Lung microvascular endothelial cell (primary cell): ENCODE measurements at regions not wholly inside any gene's neighbourhood (a gene's known extent, or its start where the extent isn't known, plus 50 kb on each side); places are given as distances from the start of the nearest gene placed in this dataset.
"Not testable (repeated sequence)": the region's sequence is repeated elsewhere in the genome, so short reads cannot be mapped to it uniquely, and the experiment has no call there.

Experiments used
- DNase-seq, 2 donors: peaks; one replicate each; pipeline versions ENCODE4 v3.0.0 to v3.0.0-alpha.2; 2010; ENCODE audit warnings: low read depth in 2 of 2

DNA sequence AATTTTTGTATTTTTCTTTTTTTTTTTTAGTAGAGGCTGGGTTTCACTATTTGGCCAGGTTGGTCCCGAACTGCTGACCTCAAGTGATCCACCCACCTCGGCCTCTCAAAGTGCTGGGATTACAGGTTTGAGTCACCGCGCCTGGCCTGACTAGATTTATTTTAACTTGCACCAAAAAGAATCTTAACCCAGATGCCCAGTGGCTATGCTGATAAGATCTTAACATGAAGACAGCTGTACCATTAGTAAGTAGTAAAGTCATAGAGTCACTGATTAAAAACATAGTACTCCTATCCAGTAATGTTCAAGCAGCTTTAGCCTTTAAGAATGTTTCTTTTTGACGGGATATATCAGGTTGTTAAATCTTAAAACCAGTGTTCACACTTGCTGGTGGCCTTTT lies 1061.8 kb upstream of the FLRT2 start:
- no peak for DNase-seq

DNA sequence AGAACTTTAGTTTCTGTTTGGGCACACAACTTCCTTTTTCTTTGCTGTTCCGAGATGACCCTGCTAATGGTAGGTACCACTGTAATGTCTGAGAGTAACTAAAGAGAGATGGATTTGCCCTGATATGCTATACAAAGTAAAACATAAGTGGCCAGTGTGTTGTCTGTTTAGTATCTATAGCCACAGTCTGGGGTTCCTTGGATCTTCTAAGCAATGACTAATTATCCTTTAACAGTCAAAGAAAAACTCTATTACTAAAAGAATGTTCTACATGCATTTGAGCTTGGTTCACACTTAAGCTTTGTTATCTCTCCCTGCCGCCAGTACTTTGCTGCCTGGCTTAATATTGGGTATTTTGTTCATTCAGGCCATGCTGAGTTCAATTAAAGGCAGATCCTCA lies 1051.9 kb upstream of the FLRT2 start:
- no peak for DNase-seq

DNA sequence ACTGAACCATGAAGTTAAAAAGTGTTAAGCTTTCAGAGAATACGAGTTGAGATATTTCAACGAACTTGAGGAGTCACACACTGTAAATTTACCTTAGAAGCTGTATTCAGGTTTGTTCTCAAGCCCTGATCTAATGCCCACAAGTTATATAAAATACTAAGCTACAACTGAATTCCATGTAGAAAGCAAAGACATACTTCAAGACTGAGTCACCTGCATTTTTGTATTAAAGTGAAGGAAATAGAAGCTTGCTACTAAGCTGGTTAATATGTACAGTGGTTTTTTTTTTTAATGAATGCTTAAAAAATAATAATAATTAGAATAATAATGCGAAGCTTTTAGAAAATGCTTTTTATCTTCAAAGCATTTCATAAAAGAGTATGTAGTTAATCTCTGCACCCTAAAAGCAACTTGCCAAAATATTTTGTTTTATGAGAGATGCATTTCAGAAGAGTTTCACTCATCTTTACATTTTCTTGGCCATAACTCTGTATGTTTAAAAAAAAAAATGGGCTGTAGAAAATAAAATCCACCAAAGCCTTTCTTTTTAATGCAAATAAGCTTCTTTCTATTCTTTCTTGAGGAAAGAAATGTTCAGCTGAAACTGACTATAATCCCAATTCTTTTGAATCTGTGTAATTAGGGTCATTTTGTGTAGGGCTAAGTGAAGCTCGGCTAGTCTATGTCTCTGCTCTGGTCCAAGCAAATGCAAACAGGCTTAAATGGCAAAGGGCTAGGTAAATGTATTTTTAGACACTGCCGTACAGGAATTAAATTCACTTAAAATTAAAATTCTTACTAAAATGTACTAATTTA lies 1047.5 kb upstream of the FLRT2 start:
- peak in 1 of 2 donors; percentile 63 for DNase-seq

DNA sequence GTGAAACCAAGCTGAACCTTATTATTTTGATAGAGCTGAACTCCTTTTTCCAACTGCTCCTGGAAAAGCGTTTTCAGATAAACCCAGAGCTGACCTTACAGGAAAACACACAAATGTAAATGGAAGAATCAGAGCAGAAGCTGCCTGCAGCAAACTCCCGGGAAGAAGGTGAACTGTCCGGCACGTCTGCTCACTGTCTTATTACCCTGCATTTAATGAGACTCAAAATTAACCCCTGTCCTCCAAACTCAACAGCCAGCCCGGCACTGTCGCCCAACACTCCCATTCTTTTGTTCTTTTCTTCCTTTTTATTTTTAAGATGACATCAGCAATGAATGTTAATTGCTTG lies 1046.9 kb upstream of the FLRT2 start:
- peak; percentile 2 to 48 for DNase-seq

DNA sequence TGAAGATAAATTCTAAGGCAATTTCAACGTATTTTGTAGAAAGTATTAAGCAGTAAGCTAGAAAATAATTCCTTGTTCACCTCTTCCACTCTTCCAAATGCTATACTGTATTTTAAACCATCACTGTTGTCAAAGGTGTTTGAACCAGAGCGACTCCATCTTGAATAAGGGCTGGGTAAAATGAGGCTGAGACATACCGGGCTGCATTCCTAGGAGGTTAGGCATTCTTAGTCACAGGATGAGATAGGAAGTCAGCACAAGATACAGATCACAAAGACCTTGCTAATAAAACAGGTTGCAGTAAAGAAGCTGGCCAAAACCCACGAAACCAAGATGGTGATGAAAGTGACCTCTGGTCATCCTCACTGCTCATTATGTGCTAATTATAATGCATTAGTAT lies 1045.7 kb upstream of the FLRT2 start:
- DNase-seq: peak in 1 of 2 donors; percentile 29

DNA sequence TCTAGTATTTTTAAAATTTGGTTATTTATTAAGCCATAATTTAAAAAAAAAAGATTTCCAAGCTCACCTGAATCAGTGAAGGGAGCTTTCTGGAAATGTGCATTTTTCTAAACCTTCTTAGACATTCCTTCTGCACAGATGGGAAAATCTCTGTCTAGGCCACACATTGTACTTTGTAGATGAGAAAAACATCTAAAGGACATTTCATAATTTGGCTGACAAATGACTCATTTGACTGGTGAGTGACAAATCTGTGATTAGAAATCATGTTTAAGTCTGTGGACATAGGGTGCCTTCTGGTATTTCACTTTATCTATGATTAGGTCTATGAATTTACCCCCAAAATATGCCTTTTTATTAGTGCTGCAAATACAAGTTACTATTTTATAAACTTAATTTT lies 1044.9 kb upstream of the FLRT2 start:
- peak in 1 of 2 donors; percentile 14 for DNase-seq

DNA sequence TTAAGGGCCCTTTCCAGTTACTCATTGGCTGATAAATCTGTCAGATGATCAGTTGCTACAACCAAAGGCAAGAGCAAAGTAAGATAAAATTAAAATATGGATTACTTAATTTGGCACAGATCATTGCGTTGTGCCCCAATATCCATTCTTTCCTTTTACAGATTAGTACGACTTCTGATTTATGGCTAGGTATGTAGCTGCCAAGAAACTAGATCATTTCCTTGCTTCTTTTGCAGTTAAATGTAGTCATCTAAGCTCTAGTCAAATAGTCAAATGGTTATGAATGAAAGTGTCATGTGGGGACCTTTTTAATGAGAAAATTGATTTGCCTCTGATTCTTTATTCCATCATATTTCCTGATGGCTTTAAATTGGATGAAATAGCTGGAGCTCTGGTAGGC lies 1039.9 kb upstream of the FLRT2 start:
- DNase-seq: peak; percentile 23 to 27

DNA sequence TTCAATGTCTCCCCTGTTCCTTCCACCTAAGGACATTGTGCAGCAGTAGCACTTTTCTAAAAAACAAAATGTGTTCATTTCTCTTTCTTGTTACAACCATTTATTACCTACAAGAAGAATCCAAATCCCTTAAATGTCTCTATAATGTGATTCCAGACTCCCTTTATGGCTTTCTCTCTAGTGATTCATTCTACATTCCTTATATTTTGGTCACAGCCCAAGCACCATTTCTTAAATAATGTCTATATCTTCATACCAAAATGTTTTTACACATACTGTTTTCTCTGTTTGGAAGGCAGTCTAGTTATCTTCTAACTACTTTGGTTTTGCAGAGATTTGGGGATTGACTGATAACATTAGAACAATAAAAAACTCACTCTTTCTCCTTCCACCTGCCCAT lies 1037.3 kb upstream of the FLRT2 start:
- no peak for DNase-seq

DNA sequence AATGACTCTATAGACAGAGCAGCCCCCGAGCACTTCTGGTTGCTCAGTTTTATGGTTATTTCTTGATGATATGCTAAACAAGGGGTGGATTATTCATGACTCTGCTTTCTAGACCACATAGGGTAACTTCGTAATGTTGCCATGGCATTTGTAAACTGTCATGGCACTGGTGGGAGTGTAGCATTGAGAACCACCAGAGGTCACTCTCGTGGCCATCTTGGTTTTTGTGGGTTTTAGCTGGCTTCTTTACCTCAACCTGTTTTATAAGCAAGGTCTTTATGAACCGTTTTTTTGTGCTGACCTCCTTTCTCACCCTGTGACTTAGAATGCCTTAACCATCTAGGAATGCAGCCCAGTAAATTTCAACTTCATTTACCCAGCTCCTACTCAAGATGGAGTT lies 1036.2 kb upstream of the FLRT2 start:
- no peak for DNase-seq

DNA sequence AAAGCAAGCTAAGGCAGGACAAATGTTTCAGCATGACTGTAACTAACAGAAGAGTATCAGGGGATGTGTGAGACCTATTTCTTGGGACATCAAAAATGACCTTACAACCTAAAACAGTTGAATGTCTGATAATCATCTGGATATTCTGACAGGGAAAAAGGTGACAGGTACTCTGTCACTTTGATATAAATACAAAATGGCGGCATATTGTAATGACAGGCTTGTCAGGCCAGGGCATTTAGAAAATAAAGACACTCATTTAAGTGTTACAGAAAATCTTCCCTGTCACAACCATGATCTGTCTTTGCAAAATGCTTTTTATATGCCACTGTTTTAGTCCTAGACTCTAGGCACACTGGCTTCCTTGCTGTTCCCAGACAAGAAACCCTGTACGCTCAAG lies 1033.3 kb upstream of the FLRT2 start:
- DNase-seq: no peak

DNA sequence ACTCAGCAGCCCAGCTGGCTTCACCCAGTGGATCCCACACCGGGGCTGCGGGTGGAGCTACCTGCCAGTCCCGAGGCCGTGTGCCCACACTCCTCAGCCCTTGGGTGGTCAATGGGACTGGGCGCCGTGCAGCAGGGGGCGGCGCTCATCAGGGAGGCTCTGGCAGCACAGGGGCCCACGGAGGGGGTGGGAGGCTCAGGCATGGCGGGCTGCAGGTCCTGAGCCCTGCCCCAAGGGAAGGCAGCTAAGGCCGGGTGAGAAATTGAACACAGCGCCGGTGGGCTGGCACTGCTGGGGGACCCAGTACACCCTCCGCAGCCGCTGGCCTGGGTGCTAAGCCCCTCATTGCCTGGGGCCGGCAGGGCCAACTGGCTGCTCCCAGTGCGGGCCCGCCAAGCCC lies 1017.1 kb upstream of the FLRT2 start:
- DNase-seq: not testable (repeated sequence)

DNA sequence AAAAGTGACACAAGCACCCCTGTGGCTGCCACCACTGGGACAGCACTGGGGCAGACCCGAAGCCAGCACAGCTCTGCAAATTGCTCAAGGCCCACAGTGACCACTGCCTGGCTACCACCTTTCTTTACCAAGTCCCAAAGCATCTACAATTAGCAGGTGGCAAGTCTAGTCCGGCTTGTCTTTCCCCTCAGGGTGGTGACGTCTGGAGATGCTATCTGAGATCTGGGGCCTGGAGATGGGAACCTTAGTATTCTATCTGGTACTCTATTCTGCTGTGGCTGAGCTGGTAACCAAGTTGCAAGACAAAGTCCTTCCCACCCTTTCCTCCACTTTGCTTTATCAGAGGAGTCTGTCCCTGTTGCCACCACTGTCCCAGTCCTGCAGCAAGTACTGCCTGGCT lies 1010.1 kb upstream of the FLRT2 start:
- DNase-seq: no peak

DNA sequence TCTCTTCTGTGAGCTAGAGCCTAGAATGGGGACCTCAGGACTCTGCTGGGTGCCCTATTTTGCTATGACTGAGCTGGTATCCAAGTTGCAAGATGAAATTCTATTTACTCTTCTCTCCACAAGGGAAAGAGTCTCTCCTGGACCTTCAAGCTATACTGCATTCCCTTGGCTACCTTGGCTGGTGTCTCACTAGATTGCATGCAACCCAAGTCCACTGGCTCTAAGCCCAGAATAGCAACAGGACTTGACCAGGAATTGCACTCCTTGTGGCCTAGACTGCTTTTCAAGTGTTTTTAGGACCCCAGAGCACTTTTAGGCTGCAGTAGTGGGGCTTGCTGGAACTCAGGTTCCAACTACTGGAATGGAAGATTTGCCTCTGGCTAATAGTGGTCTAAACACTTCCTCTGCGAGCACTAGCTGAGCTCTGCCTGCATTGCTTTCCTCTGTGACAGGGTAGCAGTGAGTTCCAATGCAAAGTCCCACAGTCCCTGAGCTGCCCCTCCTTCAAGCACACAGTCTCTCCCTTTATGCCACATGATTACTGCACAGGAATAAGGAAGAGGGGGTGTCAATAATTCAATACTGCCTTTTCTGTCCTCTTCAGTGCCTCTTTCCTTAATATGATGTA lies 1009.1 kb upstream of the FLRT2 start:
- no peak for DNase-seq

DNA sequence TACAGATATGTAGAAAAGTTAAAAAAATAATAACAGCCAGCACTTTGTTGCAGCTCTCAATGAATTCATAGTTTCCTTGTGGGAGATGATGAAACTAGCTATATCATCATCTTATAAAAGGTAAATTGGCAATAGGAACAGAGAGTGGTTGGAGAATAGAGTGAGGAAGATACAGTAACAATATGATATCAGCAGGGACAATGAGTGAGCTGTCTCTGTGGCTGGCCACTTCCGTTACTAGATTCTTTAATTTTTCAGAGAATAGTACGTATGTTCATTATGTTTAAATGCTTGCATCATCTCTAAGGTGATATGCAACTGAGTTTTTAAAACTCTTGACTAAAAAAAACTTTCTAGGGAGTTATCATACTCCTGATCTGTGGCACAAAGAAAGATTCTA lies 1006.2 kb upstream of the FLRT2 start:
- no peak for DNase-seq

DNA sequence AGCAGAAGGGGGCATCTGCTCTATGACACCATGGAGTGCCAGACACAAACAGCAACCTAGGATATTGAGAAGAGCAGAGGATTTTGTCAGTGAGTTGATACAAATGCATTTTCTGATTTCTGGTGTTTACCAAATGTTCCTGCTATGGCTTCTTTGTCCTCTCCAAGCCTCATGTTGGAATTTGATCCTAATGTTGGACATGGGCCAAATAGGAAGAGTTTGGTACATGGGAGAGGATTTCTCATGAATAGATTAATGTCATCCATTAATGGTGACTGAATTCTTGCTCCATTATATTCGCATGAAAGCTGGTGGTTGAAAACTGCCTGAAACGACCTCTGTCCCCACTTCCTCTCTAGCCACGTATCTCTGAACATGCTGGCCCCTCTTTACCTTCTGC lies 1002.2 kb upstream of the FLRT2 start:
- DNase-seq: peak in 1 of 2 donors; percentile 64

DNA sequence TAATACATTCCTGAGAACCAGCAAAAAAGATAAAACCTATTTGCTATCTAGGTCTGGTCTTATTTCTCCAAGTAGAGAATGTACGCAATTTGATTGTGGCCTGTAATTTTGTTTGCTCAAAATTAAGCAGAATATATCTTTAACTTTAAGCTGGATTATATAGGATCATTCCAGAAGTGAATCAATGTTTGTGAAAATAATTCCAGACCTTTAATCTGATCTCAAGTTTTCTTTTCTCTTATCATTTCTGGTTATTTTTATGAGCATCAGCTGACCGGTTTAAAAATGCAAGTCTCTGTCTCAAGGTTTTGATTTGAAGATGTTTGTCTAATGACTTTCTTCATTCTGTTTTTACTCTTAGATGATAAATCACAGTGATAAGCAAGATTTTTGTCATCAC lies 997.9 kb upstream of the FLRT2 start:
- DNase-seq: no peak

DNA sequence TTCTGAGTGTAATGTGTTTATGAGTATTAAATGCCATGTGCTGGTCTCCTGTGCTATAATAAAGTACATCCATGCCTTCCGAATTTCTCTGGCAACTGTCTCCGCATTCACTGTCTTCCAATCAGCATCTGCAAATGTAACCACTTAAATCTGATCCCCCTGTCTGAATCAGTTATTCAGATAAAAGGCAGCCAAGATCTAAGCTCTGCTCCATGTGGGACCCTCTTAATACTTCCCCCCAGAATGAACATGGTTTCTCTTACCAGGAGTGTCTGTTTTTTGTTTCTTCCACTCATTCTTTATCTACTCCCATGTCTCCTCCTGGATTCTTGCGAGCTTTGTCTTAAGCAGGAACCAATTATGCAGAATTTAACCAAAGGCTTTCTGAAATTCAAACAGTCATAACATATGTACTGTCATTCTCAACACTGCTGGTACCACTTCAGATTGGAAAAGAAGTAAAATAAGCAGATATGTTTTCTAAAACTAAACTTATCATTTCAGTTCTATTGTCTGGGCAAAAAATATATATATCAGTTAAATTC lies 996.7 kb upstream of the FLRT2 start:
- no peak for DNase-seq

DNA sequence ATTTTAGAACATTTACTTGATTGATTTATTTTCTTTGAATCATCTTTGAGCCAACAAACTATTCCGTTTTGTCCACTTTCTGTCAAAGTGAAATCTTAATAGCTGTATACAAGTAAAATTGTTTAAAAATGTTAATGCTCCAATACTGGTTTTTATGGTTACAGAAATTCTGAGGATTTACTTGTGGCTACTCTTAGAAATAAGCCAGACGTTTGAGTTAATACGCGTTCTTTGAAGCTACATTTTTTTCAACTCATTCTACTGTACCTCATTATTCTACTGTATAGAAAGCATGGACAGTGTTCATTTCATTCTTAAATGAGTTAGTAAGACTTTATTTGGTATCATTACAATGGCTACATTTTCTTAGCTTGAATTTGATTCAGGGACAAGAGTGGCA lies 996.2 kb upstream of the FLRT2 start:
- DNase-seq: no peak

DNA sequence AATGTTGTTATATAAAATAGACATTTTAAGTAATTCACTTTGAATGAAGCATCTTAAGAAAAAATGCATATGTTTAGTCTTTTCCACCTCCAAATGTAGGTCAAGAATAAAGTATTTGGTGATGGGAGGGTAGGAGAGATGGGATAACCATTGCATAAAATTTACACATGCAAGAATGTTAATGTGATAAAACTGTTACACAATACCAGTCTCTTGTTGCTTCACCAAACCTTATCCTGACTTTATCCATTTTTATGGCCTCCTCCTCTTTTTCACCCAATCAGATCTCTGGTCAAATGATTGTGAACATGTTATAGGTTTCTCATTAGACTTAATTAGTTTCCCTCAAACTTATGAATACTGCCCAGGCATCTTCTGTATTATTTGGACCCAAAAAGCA lies 994.5 kb upstream of the FLRT2 start:
- DNase-seq: no peak

DNA sequence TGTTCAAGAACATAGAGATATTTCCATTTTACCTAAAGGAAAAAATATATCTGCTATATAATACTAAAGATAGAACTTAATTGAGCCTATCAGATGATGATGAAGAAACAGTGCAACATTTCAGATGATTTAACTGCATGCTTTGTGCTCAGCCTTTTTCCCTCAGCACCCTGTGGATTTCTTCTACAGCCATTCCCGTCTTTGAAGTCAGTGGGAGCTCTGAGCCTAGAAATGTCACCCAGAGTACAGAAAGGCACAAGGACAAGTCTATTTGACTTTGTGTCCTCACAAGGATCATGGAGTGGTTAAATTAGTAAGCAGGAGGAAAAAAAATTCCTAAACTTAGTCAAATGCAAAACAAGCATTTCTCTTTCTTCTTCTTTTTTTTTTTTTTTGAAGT lies 994.0 kb upstream of the FLRT2 start:
- no peak for DNase-seq

DNA sequence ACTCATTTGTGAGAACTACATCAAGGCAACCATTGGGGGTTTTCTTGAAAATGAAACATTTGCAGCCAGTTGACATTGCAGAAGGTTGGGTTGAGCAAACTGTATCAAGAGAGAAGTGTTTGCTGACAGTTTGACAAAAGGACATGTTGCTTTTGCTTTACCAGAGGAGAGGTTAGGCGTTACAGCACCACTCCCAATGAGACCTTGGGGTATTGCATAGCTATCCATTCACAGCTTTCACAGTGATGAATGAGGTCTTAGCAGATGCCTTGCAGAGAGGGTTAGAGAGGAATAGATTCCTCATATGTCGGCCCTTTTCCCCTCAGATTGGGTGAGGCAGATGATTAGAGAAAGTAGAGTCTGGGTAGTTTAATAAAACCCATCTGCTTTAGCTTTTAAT lies 988.9 kb upstream of the FLRT2 start:
- DNase-seq: no peak

DNA sequence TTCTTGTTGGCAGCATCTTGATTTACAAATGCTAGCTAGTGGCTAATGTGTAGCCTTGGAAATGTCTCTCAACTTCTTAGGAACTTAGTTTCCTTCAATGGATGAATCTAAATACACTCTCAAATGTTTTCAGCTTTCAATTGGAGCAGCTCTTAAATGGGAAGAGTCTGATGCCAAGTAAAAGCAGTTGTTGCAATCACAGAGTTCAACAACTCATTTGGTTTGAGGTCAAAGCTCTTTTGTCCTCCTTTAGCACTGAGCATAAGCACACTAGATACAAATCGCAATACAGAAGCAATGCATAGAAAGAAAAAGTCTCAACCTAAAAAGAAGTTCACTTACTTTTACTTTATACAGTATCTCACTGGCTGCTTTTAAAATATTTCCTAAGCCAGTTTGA lies 986.1 kb upstream of the FLRT2 start:
- no peak for DNase-seq

DNA sequence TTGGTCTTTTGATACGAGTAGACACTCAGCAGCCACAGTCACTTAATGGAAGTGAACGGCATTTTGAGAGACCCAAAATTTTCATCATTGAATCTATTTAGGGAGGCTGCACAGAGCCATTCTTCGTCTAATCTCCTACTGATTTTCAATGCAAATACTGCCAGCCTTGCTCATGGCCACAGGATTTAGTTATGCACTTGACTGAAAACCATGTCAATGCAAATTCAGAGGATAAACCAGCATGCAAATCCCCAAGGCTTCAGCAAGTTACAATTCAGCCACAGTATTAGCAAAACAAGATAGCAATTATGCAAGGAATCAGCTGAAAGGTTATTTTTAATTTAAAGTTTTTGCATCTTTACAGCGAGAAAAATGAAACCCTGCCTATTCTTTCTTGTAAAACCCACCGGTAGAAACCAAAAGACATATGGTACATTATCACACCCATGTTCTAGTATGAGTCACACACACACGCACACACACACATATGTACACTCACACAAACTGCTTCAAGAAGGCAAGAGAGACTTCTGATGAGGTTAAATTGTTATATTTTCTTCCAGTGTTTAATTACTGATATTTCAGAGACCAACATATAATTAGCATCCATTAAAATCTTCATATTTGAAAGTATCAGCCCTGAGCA lies 985.3 kb upstream of the FLRT2 start:
- DNase-seq: no peak
